Adrenal gland (tissue), 9 donors: ENCODE measurements at regions not wholly inside any gene's neighbourhood (a gene's known extent, or its start where the extent isn't known, plus 50 kb on each side); places are given as distances from the start of the nearest gene placed in this dataset.

Experiments
- DNase-seq, 7 donors: peaks; one replicate each; pipeline ENCODE4 v3.0.0-alpha.2; 2019 to 2020
- H3K27ac ChIP-seq, 5 donors: fragments of 200-600 bp; sonication (generic) in 4 of 5; 1 replicate in 3 of 5; 2 replicates in 2 of 5; pipeline versions ENCODE4 v1.5.1 to v1.8.0; 2016 to 2020; ENCODE audit warnings: mild to moderate bottlenecking in 1 of 5
- H3K27me3 ChIP-seq: fragments of 200-600 bp; 2 replicates; pipeline ENCODE4 v1.8.0; 2021
- H3K36me3 ChIP-seq, 2 donors: fragments of 200-600 bp; replicated peaks in 1 of 2; 1 replicate in 1 of 2; 2 replicates in 1 of 2; pipeline versions ENCODE4 v1.5.1 to v1.8.0; 2018 to 2022
- H3K4me1 ChIP-seq, 2 donors: fragments of 200-600 bp; replicated peaks in 1 of 2; 1 replicate in 1 of 2; 2 replicates in 1 of 2; pipeline versions ENCODE4 v1.5.1 to v1.8.0; 2018 to 2021
- H3K4me3 ChIP-seq, 4 donors: fragments of 200-600 bp; sonication (generic) in 3 of 4; one replicate each; pipeline ENCODE4 v1.5.1; 2016 to 2018
- H3K9me3 ChIP-seq, 3 donors: fragments of 200-600 bp; sonication (generic) in 1 of 3; replicated peaks in 1 of 3; 1 replicate in 2 of 3; 2 replicates in 1 of 3; pipeline versions ENCODE4 v1.5.1 to v1.8.0; 2016 to 2021
- CTCF ChIP-seq, 6 experiments: fragments of 450-650 bp in 4 of 6; fragments of 200-600 bp in 2 of 6; sonication (generic) in 1 of 6; IDR thresholded peaks; 1 replicate in 5 of 6; 2 replicates in 1 of 6; pipeline versions ENCODE4 v1.5.1 to v1.8.0; 2016 to 2021; ENCODE audit warnings: antibody characterized with exemption in 6 of 6, mild to moderate bottlenecking in 2 of 6, moderate library complexity in 1 of 6
- POLR2A ChIP-seq, 2 donors: fragments of 450-650 bp; IDR thresholded peaks; one replicate each; pipeline ENCODE4 v1.6.1; 2017; ENCODE audit warnings: antibody characterized with exemption in 2 of 2, mild to moderate bottlenecking in 2 of 2, moderate library complexity in 1 of 2
- WGBS, 4 donors: extraction: QIAGEN DNeasy Blood & Tissue Kit in 2 of 4; methylation state at CpG; one replicate each; pipeline versions ENCODE4 v1.1.5 to v1.1.7; 2013 to 2017; 5-methylcytosine and 5-hydroxymethylcytosine counted together
- intact Hi-C, 2 donors: fragments of 100-400 bp; cut with DNase I; formaldehyde crosslinking; loops; one replicate each; pipeline versions ENCODE4 v1.14.1 to v1.15.0; 2022 to 2023
- donor health status: healthy with polysubstance abuse.
- donor health status: Bipolar disorder and iron deficiency.
- donor health status: DM: yes; HTN: yes; CAD: no.
- donor health status: DM: no; HTN: no; CAD: no.
- donor health status: DM: no; HTN: no; CAD: no.

GRCh38 chr2:222037211-222037610, 261.6 kb downstream of the PAX3 start:
- intact Hi-C loops: no loop called here
- WGBS, 4 donors: 64 to 79% (median 70%) methylated on average over 3 of the region's 3 CpGs
- TF ChIP-seq POLR2A (IDR thresholded peaks at IDR 0.05) (no peak), CTCF (IDR thresholded peaks at IDR 0.05) (no peak)

DNA sequence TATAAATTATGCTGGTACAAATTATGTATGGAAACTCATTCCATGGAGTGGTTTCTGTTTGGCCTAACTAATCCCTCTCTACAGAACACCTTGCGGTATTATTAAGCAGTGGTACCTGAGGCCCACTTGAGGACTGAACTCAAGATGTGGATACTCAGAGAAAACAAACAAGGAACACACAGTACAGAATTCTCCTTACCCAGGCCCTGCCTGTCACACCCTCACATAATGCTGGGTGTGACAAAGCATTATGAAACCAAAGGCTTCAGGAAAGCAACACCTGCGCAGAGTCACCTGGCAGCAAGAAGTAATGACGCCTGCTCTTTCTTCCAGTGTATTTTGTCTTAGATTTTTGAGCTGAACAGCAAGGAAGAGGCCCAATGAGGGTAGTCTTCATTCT, 264.7 kb downstream of the PAX3 start:
- no peaks in the 10 kb centered on the region for H3K9me3 ChIP-seq
- H3K4me1 ChIP-seq: no peaks in the 10 kb centered on the region
- WGBS, 4 donors: 84 to 95% (median 94%) methylated on average over 3 of the region's 3 CpGs
- H3K27me3 ChIP-seq: no peaks in the 10 kb centered on the region
- TF ChIP-seq POLR2A (IDR thresholded peaks at IDR 0.05) (no peak), CTCF (IDR thresholded peaks at IDR 0.05) (no peak)
- DNase-seq: no peak
- intact Hi-C loops: no loop called here
- H3K27ac ChIP-seq: no peak overlapping the region
- H3K4me3 ChIP-seq: no peak overlapping the region
- H3K36me3 ChIP-seq: no peaks in the 10 kb centered on the region

More at GRCh38 chr2:222037211-222037610, 261.6 kb downstream of the PAX3 start:
- no peak overlapping the region for H3K4me3 ChIP-seq
- no peaks in the 10 kb centered on the region for H3K36me3 ChIP-seq
- no peak for DNase-seq
- H3K9me3 ChIP-seq: no peaks in the 10 kb centered on the region
- no peaks in the 10 kb centered on the region for H3K4me1 ChIP-seq
- peaks cover 4% of the 10 kb centered on the region for H3K27me3 ChIP-seq
- no peak overlapping the region for H3K27ac ChIP-seq

- no peaks in the 10 kb centered on the region for H3K9me3 ChIP-seq
- H3K4me3 ChIP-seq: no peak overlapping the region
- no peaks in the 10 kb centered on the region for H3K36me3 ChIP-seq
- intact Hi-C loops: no loop called here
- DNase-seq: no peak
- WGBS, 4 donors: 63 to 78% (median 67%) methylated on average over 2 of the region's 2 CpGs
- no peaks in the 10 kb centered on the region for H3K27me3 ChIP-seq
- TF ChIP-seq POLR2A (IDR thresholded peaks at IDR 0.05): no peak
- no peak for TF ChIP-seq CTCF (IDR thresholded peaks at IDR 0.05)
- H3K27ac ChIP-seq: no peak overlapping the region
- H3K4me1 ChIP-seq: no peaks in the 10 kb centered on the region
These were observed 265.3 kb downstream of the PAX3 start for GRCh38 chr2:222033541-222033940.

DNA sequence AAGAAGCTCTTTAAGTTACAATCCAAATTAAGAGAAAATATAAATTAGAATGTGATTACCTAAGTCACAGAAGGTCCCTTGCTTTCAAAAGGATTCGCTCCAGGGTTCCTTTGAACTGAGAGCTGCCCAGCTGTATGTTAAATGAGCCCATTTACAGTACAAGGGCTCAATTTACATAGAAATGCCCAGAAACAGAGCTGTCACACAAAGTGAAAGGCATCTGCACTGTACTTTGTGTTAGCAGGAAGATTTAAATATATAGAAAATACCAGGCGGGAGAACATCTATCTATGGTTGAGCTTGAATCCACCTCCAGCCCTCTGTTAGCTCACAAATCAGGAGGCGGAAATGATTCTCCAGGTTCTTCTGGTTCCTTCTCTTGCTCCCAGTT, 272.9 kb downstream of the PAX3 start:
- no peak for DNase-seq
- Histone ChIP-seq H3K36me3 (no peaks in the 10 kb centered on the region), H3K4me1 (no peaks in the 10 kb centered on the region), H3K27me3 (no peaks in the 10 kb centered on the region), H3K9me3 (no peaks in the 10 kb centered on the region), H3K27ac (no peak overlapping the region), H3K4me3 (no peak overlapping the region)
- no peak for TF ChIP-seq CTCF (IDR thresholded peaks at IDR 0.05)
- no peak for TF ChIP-seq POLR2A (IDR thresholded peaks at IDR 0.05)
- intact Hi-C loops: no loop called here
- WGBS, 4 donors: 31 to 60% (median 50%) methylated on average over 3 of the region's 3 CpGs
